Endothelial cell of hepatic sinusoid (primary cell): ENCODE measurements at regions not wholly inside any gene's neighbourhood (a gene's known extent, or its start where the extent isn't known, plus 50 kb on each side); places are given as distances from the start of the nearest gene placed in this dataset.

Experiments
- in situ Hi-C: cut with HindIII; loops from 2 replicates; pipeline ENCODE4 v1.10.0; 2017; ENCODE audit warnings: low sequenced_read_pairs

GRCh38 chr1:103171041-103171590 is 62.8 kb upstream of the COL11A1 start:
- in situ Hi-C loops: no loop called here

GRCh38 chr1:103170609-103171008 is 62.3 kb upstream of the COL11A1 start:
- in situ Hi-C loops: no loop called here

GRCh38 chr1:103162360-103162759 is 54.0 kb upstream of the COL11A1 start:
- in situ Hi-C loops: no loop called here

GRCh38 chr1:103160281-103160680 is 52.0 kb upstream of the COL11A1 start:
- in situ Hi-C loops: no loop called here
